CD4-positive, alpha-beta T cell treated with Interleukin-4 for 4 hours (primary cell): ENCODE measurements at regions not wholly inside any gene's neighbourhood (a gene's known extent, or its start where the extent isn't known, plus 50 kb on each side); places are given as distances from the start of the nearest gene placed in this dataset.
"Not testable (repeated sequence)": the region's sequence is repeated elsewhere in the genome, so short reads cannot be mapped to it uniquely, and the experiment has no call there.

ENCODE experiments used
- DNase-seq: peaks from one replicate; pipeline ENCODE4 v3.0.0-alpha.2; 2020

DNA sequence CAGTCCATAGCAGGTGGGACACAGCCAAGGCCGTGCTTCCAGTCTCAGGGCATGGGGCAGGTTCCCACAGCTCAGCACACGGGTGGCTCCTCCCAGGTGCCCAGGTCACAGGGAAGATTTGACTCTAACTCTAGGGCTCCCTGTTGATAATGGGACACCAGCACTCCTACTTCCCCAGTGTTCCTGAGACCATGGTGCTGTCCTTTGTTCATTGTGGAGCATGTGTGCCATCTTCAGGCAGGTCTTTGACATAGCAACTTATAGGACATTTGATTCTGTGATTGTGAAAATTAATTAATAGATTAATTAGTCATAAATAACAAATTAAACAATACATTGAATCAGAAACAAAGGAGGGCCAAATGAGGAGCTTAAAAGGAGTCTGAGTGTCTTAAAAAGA is 635.0 kb downstream of the RPIA start:
- not testable (repeated sequence) for DNase-seq

- DNase-seq = not testable (repeated sequence)
Observed at GRCh38 chr2:89328790-89329189, 637.3 kb downstream of the RPIA start.
